Hepatocyte (in vitro differentiated cells): ENCODE measurements at regions not wholly inside any gene's neighbourhood (a gene's known extent, or its start where the extent isn't known, plus 50 kb on each side); places are given as distances from the start of the nearest gene placed in this dataset.
A peak's percentile ranks its signal among the peaks of the same experiment; 100 is the strongest.

Experiments
- DNase-seq: peaks from one replicate; pipeline ENCODE4 v3.0.0-alpha.2; 2016; ENCODE audit warnings: low spot score
- H2AFZ ChIP-seq: fragments of 200-600 bp; sonication (generic); 2 replicates; pipeline ENCODE4 v1.6.0; 2016; ENCODE audit warnings: antibody characterized with exemption, mild to moderate bottlenecking
- H3K27ac ChIP-seq: fragments of 200-600 bp; sonication (generic); 2 replicates; pipeline ENCODE4 v1.5.1; 2016; ENCODE audit warnings: mild to moderate bottlenecking
- H3K27me3 ChIP-seq: fragments of 200-600 bp; sonication (generic); 2 replicates; pipeline ENCODE4 v1.6.1; 2016
- H3K36me3 ChIP-seq: fragments of 200-600 bp; sonication (generic); replicated peaks from 2 replicates; pipeline ENCODE4 v1.5.1; 2016; ENCODE audit warnings: low read depth; ENCODE audit not compliant: insufficient read depth
- H3K4me1 ChIP-seq: fragments of 200-600 bp; sonication (generic); 2 replicates; pipeline ENCODE4 v1.5.1; 2016; ENCODE audit warnings: mild to moderate bottlenecking, moderate library complexity; ENCODE audit not compliant: insufficient read depth
- H3K4me2 ChIP-seq: fragments of 200-600 bp; sonication (generic); 2 replicates; pipeline ENCODE4 v1.6.0; 2016
- H3K4me3 ChIP-seq: fragments of 200-600 bp; sonication (generic); 2 replicates; pipeline ENCODE4 v1.5.1; 2016; ENCODE audit warnings: mild to moderate bottlenecking
- H3K79me2 ChIP-seq: fragments of 200-600 bp; sonication (generic); 2 replicates; pipeline ENCODE4 v1.6.0; 2017; ENCODE audit warnings: mild to moderate bottlenecking
- H3K9me2 ChIP-seq: fragments of 200-600 bp; sonication (generic); replicated peaks from 2 replicates; pipeline ENCODE4 v1.6.0; 2017; ENCODE audit warnings: mild to moderate bottlenecking; ENCODE audit not compliant: insufficient read depth
- H3K9me3 ChIP-seq: fragments of 200-600 bp; sonication (generic); 2 replicates; pipeline ENCODE4 v1.5.1; 2016; ENCODE audit warnings: low read depth, mild to moderate bottlenecking
- H4K20me1 ChIP-seq: fragments of 200-600 bp; sonication (generic); 2 replicates; pipeline ENCODE4 v1.6.0; 2016; ENCODE audit warnings: mild to moderate bottlenecking; ENCODE audit not compliant: insufficient read depth, poor library complexity, severe bottlenecking
- EZH2 ChIP-seq: fragments of 200-600 bp; sonication (generic); IDR thresholded peaks from 2 replicates; pipeline ENCODE4 v1.6.1; 2016; ENCODE audit warnings: antibody characterized with exemption, mild to moderate bottlenecking, borderline replicate concordance
- EZH2phosphoT487 ChIP-seq: fragments of 200-600 bp; sonication (generic); IDR thresholded peaks from one replicate; pipeline ENCODE4 v1.6.1; 2018; ENCODE audit warnings: antibody characterized with exemption, mild to moderate bottlenecking, low read depth, moderate library complexity; ENCODE audit not compliant: unreplicated experiment, severe bottlenecking
- WGBS: methylation state at CpG from one replicate; pipeline ENCODE4 v1.1.6; 2016; ENCODE audit warnings: low lambda C conversion rate; ENCODE audit errors: missing lambda C conversion rate; 5-methylcytosine and 5-hydroxymethylcytosine counted together
- TF ChIP-seq, protein P1 (sequence below): fragments of 200-600 bp; sonication (generic); IDR thresholded peaks from 2 replicates; pipeline ENCODE4 v1.5.1; 2016; ENCODE audit warnings: antibody characterized with exemption, mild to moderate bottlenecking; ENCODE audit not compliant: poor library complexity

DNA sequence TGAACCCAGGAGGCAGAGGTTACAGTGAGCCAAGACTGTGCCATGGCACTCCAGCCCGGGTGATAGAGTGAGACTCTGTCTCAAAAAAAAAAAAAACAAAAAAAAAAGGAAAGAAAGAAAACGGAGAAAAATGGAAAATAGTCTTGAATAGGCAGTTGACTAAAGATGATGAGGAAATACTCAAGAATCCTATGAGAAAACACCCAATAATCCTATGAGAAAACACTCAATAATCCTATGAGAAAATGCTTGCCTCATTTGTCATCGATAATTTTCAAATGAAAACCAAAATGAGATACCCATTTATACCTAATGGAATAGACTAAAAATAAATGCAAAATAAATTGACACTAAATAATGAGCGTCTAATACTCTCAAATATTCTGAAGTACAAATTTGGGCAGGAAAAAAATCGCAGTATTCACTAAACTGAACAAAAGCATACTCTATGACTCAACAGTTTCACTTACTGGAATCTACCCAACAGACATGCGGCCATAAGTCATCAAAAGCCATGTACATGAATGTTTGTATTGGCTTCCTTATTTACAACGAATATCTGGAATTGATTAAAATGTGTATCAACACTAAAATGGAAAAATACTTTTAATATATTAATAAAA, 733.9 kb upstream of the CHRM3 start:
- Histone ChIP-seq H3K4me3 (no peak overlapping the region), H3K9me3 (no peaks in the 10 kb centered on the region), H3K27ac (no peak overlapping the region), H4K20me1 (no peaks in the 10 kb centered on the region), H3K9me2 (no peaks in the 10 kb centered on the region), H3K27me3 (no peaks in the 10 kb centered on the region), H3K79me2 (no peaks in the 10 kb centered on the region), H3K4me1 (no peaks in the 10 kb centered on the region), H3K4me2 (no peak overlapping the region), H3K36me3 (no peaks in the 10 kb centered on the region), H2AFZ (no peak overlapping the region)
- TF ChIP-seq, protein P1, sequence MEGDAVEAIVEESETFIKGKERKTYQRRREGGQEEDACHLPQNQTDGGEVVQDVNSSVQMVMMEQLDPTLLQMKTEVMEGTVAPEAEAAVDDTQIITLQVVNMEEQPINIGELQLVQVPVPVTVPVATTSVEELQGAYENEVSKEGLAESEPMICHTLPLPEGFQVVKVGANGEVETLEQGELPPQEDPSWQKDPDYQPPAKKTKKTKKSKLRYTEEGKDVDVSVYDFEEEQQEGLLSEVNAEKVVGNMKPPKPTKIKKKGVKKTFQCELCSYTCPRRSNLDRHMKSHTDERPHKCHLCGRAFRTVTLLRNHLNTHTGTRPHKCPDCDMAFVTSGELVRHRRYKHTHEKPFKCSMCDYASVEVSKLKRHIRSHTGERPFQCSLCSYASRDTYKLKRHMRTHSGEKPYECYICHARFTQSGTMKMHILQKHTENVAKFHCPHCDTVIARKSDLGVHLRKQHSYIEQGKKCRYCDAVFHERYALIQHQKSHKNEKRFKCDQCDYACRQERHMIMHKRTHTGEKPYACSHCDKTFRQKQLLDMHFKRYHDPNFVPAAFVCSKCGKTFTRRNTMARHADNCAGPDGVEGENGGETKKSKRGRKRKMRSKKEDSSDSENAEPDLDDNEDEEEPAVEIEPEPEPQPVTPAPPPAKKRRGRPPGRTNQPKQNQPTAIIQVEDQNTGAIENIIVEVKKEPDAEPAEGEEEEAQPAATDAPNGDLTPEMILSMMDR = no peak
- no peak for TF ChIP-seq EZH2
- TF ChIP-seq EZH2phosphoT487 = no peak
- 93% methylated on average over 7 of the region's 7 CpGs for WGBS
- DNase-seq = no peak

DNA sequence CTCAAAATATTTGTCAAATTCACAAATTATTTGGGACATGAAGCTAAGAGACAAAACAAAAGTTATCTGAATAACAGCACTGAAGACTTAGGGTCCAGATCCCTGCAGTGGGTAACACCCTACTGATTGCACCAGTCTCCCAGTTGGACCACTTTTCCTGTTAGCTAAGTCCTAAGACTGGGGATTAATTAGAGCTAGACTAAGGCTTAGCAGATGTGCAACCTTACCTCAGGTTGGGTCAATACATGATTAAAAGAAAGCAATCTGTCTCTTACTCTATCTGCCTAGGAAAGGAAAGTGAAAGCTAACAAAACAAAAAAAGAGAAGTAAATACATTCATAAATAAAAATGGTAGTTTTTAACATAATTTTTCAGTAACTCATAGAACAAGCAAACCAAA, 737.2 kb upstream of the CHRM3 start:
- H3K4me2 ChIP-seq = no peak overlapping the region

DNA sequence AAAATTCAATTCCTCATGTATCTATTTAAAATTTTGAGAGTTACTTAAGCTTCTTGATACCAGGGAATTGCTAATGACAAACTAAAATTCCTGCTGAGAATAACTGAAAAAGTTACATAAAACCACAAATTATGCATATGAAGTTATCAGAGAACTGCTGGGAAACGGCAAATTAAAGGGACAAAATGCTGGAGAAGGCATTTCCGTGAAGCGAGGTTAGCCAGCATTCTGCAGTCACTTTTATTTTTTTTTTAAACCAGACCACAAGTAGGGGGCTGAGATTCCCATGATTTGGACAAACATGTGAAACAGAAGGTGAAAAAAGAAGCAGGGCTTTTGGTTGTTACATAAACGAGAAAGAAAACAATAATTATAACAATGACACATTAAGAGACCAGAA, 737.6 kb upstream of the CHRM3 start:
- H4K20me1 ChIP-seq = no peaks in the 10 kb centered on the region
- H3K4me2 ChIP-seq = no peak overlapping the region
- no peak overlapping the region for H3K27ac ChIP-seq
- WGBS = 81% methylated on average over 4 of the region's 4 CpGs
- no peak overlapping the region for H3K4me3 ChIP-seq
- TF ChIP-seq EZH2phosphoT487 (no peak), EZH2 (no peak)
- TF ChIP-seq, protein P1 = no peak
- no peaks in the 10 kb centered on the region for H3K36me3 ChIP-seq
- H2AFZ ChIP-seq = no peak overlapping the region
- no peaks in the 10 kb centered on the region for H3K9me2 ChIP-seq
- DNase-seq = no peak
- no peaks in the 10 kb centered on the region for H3K9me3 ChIP-seq
- H3K27me3 ChIP-seq = no peaks in the 10 kb centered on the region
- H3K79me2 ChIP-seq = no peaks in the 10 kb centered on the region
- H3K4me1 ChIP-seq = no peaks in the 10 kb centered on the region

More for the DNA sequence above, 737.2 kb upstream of the CHRM3 start:
- no peaks in the 10 kb centered on the region for H3K27me3 ChIP-seq
- H4K20me1 ChIP-seq = no peaks in the 10 kb centered on the region
- H3K36me3 ChIP-seq = no peaks in the 10 kb centered on the region
- H3K4me1 ChIP-seq = no peaks in the 10 kb centered on the region
- H3K4me3 ChIP-seq = no peak overlapping the region
- TF ChIP-seq, protein P1 = no peak
- no peak for TF ChIP-seq EZH2phosphoT487
- no peak for TF ChIP-seq EZH2
- no peak overlapping the region for H3K27ac ChIP-seq
- H2AFZ ChIP-seq = no peak overlapping the region
- H3K9me2 ChIP-seq = no peaks in the 10 kb centered on the region
- H3K9me3 ChIP-seq = no peaks in the 10 kb centered on the region
- no peak for DNase-seq
- no peaks in the 10 kb centered on the region for H3K79me2 ChIP-seq

DNA sequence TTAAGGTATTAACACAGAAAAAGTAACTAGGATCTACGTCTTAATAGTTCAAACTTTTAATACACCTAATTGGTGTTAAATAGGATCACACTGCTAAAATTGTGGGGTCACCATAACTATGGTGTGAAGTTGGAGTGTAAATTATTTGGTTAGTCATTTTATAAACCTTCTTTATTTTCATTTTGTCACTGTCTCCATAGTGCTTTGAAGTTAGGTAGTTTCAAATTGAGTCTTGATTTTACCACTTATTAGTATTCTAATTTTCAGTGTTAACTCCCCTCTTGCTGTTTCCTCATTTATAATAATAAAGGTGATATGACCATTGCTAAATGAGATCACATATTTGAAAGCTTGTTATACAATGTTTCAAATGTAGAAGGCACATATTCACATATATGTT, 738.1 kb upstream of the CHRM3 start:
- Histone ChIP-seq H3K9me2 (no peaks in the 10 kb centered on the region), H3K27me3 (no peaks in the 10 kb centered on the region), H2AFZ (no peak overlapping the region), H3K4me2 (no peak overlapping the region), H3K36me3 (no peaks in the 10 kb centered on the region), H3K4me1 (no peaks in the 10 kb centered on the region), H3K27ac (peak overlapping the region; percentile 12), H4K20me1 (no peaks in the 10 kb centered on the region), H3K4me3 (no peak overlapping the region), H3K79me2 (no peaks in the 10 kb centered on the region), H3K9me3 (no peaks in the 10 kb centered on the region)
- no peak for DNase-seq
- TF ChIP-seq EZH2 (no peak), EZH2phosphoT487 (no peak)
- TF ChIP-seq, protein P1 = no peak
- WGBS = 85% methylated on average over 1 of the region's 1 CpG
